ACC112 (cell line): ENCODE measurements at regions not wholly inside any gene's neighbourhood (a gene's known extent, or its start where the extent isn't known, plus 50 kb on each side); places are given as distances from the start of the nearest gene placed in this dataset.

Source experiments
- H2AFZ ChIP-seq: fragments of 200-600 bp; sonication (generic); one replicate; pipeline ENCODE4 v1.6.0; 2017; ENCODE audit warnings: antibody characterized with exemption, low read length; ENCODE audit not compliant: unreplicated experiment
- H3K27ac ChIP-seq: fragments of 200-600 bp; sonication (generic); 2 replicates; pipeline ENCODE4 v1.5.1; 2014; ENCODE audit warnings: low read depth, mild to moderate bottlenecking, antibody characterized with exemption, low read length, moderate library complexity
- H3K27me3 ChIP-seq: fragments of 200-600 bp; sonication (generic); 2 replicates; pipeline ENCODE4 v1.6.1; 2014; ENCODE audit warnings: mild to moderate bottlenecking, antibody characterized with exemption, low read length, moderate library complexity, mixed read lengths; ENCODE audit not compliant: insufficient read depth
- H3K36me3 ChIP-seq: fragments of 200-600 bp; sonication (generic); 2 replicates; pipeline ENCODE4 v1.6.1; 2016; ENCODE audit warnings: mild to moderate bottlenecking, antibody characterized with exemption, low read length, moderate library complexity, mixed read lengths; ENCODE audit not compliant: insufficient read depth
- H3K4me1 ChIP-seq: fragments of 200-600 bp; sonication (generic); one replicate; pipeline ENCODE4 v1.6.1; 2016; ENCODE audit warnings: low read length, mixed read lengths; ENCODE audit not compliant: insufficient read depth, unreplicated experiment, control insufficient read depth
- H3K4me3 ChIP-seq: fragments of 200-600 bp; sonication (generic); 2 replicates; pipeline ENCODE4 v1.5.1; 2014; ENCODE audit warnings: mild to moderate bottlenecking, low read depth, low read length
- H3K79me2 ChIP-seq: fragments of 200-600 bp; sonication (generic); one replicate; pipeline ENCODE4 v1.6.0; 2016; ENCODE audit warnings: low read length; ENCODE audit not compliant: control insufficient read depth, unreplicated experiment, insufficient read depth

DNA sequence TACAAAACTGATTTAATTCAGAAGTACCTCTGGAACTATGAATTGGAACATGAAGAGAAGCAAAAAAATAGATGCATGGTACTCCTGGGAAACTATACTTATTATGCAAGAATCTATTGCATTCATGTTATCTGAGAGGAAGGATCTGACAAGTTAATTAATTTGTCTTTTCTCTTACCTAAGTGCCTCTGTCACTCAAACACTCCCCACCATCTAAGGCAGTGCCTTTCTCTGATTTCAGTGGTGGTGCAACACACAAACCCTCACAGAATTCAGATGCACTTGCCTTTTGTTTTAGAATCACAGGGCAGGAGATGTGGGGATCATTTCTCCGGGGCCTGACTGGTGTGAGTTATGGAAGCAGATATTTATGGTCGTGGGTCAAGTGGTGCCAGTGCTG, 52.5 kb upstream of the C9orf72 start:
- no peak overlapping the region for H3K4me3 ChIP-seq
- H3K27me3 ChIP-seq, result peaks cover 22% of the 10 kb centered on the region; the same call in 1 of the 2 replicates
- no peaks in the 10 kb centered on the region for H3K36me3 ChIP-seq
- no peaks in the 10 kb centered on the region for H3K79me2 ChIP-seq
- no peaks in the 10 kb centered on the region for H3K4me1 ChIP-seq
- no peak overlapping the region for H3K27ac ChIP-seq
- H2AFZ ChIP-seq, result no peak overlapping the region

DNA sequence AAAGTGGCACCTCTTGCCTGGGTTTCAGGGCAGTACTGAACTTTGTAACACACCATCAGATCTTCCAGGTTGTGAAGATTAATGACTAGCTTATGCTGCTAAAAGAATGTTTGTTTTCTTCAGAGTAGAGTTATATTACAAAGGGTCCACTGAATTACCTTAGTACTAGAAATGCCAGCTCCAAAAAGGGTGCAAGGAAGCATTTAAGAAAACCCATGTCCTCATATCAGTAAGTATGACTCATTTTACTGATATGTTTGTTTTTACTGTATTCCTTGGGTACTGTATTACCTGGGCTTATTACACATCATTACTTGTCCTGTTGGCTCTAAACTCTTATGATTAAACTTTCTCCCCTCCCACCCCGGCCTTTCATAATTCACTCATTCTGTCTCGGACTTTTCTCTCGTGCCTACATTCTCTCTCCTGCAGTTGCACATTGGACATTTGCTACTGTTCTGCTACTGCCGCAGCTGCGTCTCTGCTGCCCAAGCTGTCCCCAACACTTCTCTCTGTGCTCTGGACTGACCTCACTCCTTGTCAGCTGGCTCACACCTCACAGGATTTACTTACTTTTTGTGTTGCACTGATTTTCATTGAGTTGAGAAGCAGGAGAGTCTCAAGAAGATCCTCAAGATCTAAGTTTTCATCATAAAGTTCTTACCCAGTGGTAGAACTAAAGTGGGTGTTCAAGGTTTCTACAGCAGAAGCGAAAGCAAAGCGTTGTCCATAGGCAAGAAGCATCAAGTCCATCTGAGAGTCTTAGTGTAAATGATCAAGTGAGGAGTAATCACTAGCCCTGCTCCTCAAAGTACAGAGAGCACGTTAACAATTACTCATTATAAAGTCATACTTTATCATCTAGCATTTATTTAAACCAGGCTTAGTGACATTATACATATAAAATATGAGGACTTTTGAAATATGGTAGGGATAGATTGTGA, 53.2 kb upstream of the C9orf72 start:
- H3K4me1 ChIP-seq, result no peaks in the 10 kb centered on the region
- no peak overlapping the region for H2AFZ ChIP-seq

DNA sequence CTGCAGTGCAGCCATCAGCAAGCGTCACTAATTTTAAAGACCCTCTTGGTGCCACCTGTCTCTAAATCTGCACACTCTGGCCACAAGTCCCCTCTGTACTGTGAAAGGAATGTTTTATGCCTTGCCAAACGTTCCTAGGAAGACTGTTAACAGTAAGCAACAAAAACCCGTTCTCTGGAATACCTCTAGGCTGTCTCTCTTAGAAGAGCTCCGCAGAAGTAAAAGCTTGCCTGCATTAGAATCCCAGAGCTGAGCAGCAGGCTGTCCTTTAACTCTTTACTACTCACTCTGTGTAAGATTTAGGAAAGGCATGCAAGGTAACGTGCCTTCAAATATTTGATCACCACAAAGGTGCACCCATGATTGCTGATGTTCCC, 53.9 kb upstream of the C9orf72 start:
- Histone ChIP-seq H3K4me1 (no peaks in the 10 kb centered on the region), H2AFZ (no peak overlapping the region), H3K36me3 (no peaks in the 10 kb centered on the region), H3K79me2 (no peaks in the 10 kb centered on the region), H3K4me3 (no peak overlapping the region), H3K27me3 (peaks cover 22% of the 10 kb centered on the region; the same call in 1 of the 2 replicates), H3K27ac (no peak overlapping the region)

More for the DNA sequence above, 53.2 kb upstream of the C9orf72 start:
- H3K79me2 ChIP-seq, result no peaks in the 10 kb centered on the region
- H3K27ac ChIP-seq, result no peak overlapping the region
- H3K27me3 ChIP-seq, result peaks cover 22% of the 10 kb centered on the region; the same call in 1 of the 2 replicates
- H3K36me3 ChIP-seq, result no peaks in the 10 kb centered on the region
- H3K4me3 ChIP-seq, result no peak overlapping the region

DNA sequence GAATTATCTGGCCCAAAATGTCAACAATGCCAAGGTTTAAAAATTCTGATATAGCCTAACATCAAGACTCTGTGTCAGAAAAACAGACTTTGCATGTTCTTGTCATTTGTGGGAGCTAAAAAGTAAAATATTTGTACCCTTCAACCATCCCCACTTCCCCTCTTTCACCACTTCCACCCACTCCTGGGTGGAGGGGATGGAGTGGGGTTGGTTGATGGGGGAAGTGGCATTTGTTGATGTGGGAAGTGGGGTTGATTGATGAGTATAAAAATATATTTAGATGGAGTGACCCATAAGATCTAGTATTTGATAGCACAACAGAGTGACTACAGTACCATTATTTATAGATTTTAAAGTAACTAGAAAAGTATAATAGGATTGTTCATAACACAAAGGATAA, 55.0 kb upstream of the C9orf72 start:
- Histone ChIP-seq H2AFZ (no peak overlapping the region), H3K4me3 (no peak overlapping the region), H3K79me2 (no peaks in the 10 kb centered on the region), H3K27ac (no peak overlapping the region), H3K36me3 (no peaks in the 10 kb centered on the region), H3K27me3 (peaks cover 29% of the 10 kb centered on the region; the same call in 1 of the 2 replicates), H3K4me1 (no peaks in the 10 kb centered on the region)

DNA sequence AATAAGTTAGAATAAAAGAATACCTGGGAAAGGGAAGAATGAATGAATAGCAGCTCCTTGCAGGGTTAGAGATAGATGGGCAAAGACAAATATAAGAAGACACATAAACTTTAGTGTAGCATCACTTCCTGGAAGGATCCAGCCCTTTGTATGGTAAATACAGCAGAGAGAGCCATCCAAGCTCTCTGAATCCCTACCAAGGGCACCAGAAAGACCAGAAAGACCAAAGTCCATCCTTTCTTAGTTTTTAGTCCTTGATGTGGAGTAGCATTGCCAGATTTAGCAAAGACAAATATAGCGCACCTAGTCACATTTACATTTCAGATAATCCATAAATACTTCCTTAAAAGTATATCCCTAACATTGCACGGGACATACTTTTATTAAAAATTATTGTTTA, 56.1 kb upstream of the C9orf72 start:
- Histone ChIP-seq H3K4me3 (no peak overlapping the region), H3K36me3 (no peaks in the 10 kb centered on the region), H2AFZ (no peak overlapping the region), H3K27ac (no peak overlapping the region), H3K4me1 (no peaks in the 10 kb centered on the region), H3K27me3 (peaks cover 22% of the 10 kb centered on the region; the same call in 1 of the 2 replicates), H3K79me2 (no peaks in the 10 kb centered on the region)

DNA sequence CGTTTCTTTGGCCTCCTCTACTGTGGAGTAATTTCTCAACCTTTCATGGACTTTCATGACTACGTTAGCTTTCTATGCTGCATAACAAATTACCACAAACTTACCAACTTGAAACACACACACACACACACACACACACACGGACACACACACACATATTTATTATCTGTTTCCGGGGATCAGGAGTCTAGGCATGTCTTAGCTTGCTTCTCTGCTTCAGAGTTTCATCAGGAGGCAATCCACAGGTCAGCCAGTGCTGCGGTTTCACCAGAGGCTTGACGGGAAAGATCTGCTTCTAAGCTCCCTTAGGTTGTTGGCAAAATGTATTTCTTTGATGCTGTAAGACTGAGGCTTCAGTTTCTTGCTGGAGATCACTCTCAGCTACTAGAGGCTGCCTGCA, 59.0 kb upstream of the C9orf72 start:
- H3K4me3 ChIP-seq, result no peak overlapping the region
- no peaks in the 10 kb centered on the region for H3K36me3 ChIP-seq
- H3K27ac ChIP-seq, result no peak overlapping the region
- no peak overlapping the region for H2AFZ ChIP-seq
- peaks cover 14% of the 10 kb centered on the region; the same call in 1 of the 2 replicates for H3K27me3 ChIP-seq
- H3K4me1 ChIP-seq, result no peaks in the 10 kb centered on the region
- H3K79me2 ChIP-seq, result no peaks in the 10 kb centered on the region

DNA sequence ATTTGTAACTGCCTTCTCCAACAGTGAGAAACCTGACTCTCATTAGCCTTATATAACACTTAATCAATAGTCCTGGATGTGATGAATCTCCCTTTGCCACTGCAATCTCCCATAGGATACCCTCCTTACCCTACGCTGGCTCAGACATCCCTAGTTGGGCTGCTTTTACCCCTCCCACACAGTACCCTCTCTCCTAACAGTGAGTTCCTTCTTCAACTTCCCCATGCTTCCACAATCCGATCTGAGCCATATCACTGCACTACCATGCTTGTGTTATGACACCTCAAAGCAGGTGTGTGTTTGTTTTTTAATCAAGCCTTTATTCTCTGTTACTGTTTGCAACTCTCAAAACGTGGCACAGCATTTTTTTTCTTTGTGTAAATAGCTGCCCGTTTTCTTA, 60.5 kb upstream of the C9orf72 start:
- Histone ChIP-seq H2AFZ (no peak overlapping the region), H3K27ac (no peak overlapping the region), H3K4me1 (no peaks in the 10 kb centered on the region), H3K27me3 (peaks cover 14% of the 10 kb centered on the region; the same call in 1 of the 2 replicates), H3K4me3 (no peak overlapping the region), H3K36me3 (no peaks in the 10 kb centered on the region), H3K79me2 (no peaks in the 10 kb centered on the region)

DNA sequence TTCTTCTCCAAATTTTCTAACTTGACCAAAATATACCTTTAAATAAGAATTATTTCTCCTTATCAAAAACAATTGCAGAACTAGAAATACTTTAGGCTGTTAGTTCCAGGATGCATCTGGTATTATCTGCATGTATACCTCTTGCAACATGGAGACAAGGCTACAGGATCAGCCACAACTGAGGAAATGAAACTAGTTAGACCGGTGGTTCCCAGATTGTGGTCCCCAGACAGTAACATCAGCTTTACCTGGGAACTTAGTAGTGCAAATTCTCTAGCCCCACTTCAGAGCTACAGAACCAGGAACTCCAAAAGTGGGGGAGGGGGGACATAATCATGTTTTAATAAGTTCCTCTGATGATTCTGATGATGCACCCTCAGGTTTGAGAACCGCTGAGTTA, 61.6 kb upstream of the C9orf72 start:
- Histone ChIP-seq H3K79me2 (no peaks in the 10 kb centered on the region), H3K4me1 (no peaks in the 10 kb centered on the region), H3K4me3 (no peak overlapping the region), H3K27me3 (peaks cover 13% of the 10 kb centered on the region; the same call in 1 of the 2 replicates), H2AFZ (no peak overlapping the region), H3K36me3 (no peaks in the 10 kb centered on the region), H3K27ac (no peak overlapping the region)

DNA sequence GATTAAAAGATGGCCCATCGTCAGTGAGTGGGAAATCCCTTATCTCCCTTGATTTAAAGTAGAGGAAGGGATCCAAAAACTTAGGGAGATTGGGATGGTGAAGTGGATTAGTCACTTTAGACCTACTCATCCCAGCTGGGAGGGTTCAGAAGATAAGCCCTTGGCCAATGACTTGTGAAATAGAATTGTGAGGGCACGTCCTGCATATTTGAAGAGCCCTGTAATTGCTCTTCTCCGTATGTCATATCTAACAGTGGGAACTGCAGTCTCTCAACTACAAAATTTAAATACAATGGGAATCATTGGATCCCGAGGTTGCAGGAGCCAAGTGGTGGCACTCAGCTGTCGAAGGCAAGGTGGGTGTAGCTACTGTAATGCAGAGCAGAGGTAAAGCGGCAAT, 65.4 kb upstream of the C9orf72 start:
- no peaks in the 10 kb centered on the region for H3K79me2 ChIP-seq
- H3K27ac ChIP-seq, result no peak overlapping the region
- no peaks in the 10 kb centered on the region for H3K4me1 ChIP-seq
- H3K27me3 ChIP-seq, result no peaks in the 10 kb centered on the region; the same call in 1 of the 2 replicates
- H2AFZ ChIP-seq, result no peak overlapping the region
- H3K36me3 ChIP-seq, result no peaks in the 10 kb centered on the region
- H3K4me3 ChIP-seq, result no peak overlapping the region

DNA sequence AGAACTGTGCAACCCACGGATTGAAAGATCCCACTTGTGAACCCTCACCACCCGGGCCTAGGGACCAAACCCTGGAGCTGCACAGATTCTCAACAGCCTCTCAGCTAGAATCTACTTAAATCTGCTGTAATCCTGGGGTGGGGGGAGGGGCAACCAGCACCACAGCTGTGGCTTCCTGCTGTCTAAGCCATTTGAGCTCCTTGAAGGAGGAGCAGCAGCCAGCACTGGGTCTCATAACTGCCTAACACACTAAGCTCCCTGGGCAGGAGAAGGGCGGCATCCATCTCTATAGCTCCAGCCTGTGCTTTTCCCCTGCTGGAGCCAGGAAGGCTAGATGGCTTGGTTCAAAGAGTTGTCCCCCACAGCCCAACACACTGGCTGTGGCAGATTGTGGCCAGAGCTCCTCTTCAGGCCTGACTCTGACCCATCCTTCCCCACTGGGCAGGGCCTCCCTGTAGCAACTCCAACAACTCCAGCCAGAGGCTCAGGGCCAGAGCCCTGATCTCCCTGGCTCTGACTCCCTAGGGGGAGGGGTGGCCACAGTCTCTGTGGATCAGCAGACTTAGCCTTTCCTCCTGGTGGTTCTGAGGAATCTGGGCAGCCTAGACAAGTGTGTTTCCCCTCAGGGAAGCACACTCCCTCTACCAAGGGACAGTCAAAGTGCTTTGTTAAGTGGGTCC, 72.0 kb upstream of the C9orf72 start:
- Histone ChIP-seq H3K27me3 (no peaks in the 10 kb centered on the region), H3K27ac (no peak overlapping the region), H2AFZ (no peak overlapping the region), H3K79me2 (no peaks in the 10 kb centered on the region), H3K4me3 (no peak overlapping the region), H3K36me3 (no peaks in the 10 kb centered on the region), H3K4me1 (no peaks in the 10 kb centered on the region)
